GM19395 (cell line): ENCODE measurements at regions not wholly inside any gene's neighbourhood (a gene's known extent, or its start where the extent isn't known, plus 50 kb on each side); places are given as distances from the start of the nearest gene placed in this dataset.

Source experiments
- ATAC-seq: cut with Tn5 transposase; IDR thresholded peaks from one replicate; pipeline ENCODE4 v1.9.1; 2021; ENCODE audit warnings: mild to moderate bottlenecking, moderate library complexity; ENCODE audit not compliant: unreplicated experiment

DNA sequence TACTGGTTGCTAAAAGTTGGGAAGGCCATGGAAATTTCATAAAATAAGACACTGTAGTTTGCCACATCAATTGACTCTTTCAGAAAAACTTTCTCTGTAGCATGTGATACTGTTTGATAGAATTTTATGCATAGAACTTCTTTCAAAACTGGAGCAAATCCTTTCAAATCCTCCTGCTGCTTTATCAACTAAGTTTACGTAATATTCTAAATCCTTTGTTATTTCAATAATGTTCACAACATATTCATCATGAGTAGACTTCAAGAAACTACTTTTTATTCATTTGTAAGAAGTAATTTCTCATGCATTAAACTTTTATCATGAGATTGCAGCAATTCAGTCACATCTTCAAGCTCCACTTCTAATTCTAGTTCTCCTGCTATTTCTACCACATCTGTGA is 199.3 kb downstream of the PCDH18 start:
- no peak for ATAC-seq

DNA sequence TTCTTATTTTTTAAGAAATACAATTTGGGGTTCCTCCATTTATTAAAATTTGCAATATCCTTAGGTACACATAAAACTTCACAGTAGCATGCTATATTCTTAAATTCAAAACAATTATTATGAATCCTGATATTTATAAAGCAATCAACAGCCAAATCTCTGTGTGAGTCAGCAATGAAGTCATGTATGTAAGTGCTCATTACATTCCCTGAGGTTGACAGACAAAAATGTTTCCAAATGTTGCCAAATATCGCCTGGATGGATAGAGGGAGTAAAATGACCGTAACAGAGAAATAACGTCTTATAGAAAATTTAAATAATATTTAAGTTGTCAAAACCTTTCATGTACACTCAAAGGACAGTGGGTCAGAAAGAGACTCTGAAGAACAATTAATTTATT is 220.0 kb downstream of the PCDH18 start:
- ATAC-seq = no peak

DNA sequence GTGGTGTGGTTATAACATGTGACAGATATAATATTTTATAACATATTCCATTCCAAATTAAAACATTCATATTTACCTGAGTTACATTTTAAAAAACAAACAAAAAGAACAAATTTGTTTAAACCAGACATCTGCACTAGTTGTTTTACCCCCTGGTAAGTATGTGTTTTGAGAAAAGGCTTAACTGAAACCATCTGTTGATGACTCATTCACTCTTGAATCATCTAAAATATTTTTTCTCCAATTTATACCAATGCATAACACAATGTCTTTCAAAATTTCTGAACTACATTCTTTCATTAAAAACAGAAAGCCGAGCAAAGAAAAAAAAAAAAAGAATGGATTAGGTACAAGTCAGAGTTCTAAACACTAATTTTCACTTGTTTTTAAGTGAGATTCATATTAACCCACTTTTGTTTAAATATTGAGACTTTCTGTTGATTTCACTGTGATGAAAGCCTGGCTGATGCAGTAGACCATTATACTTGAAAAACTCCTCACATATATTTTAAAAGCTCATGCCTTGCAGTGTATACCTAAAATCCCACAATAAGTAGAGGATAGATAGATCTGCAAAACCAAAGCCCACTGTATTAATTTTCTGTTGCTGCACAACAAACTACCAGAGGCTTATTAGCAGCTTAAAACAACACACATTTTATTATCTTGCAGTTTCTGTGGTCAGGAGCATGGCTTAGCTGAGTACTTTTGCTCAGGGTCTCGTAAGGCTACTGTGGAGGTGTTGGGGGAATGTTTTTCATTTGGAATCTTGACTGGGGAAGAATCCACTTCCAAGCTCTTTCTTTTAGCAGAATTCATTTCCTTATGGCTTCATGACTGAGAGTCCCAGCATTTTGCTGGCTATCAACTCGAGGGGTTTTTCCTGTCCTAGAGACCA is 221.5 kb downstream of the PCDH18 start:
- no peak for ATAC-seq

DNA sequence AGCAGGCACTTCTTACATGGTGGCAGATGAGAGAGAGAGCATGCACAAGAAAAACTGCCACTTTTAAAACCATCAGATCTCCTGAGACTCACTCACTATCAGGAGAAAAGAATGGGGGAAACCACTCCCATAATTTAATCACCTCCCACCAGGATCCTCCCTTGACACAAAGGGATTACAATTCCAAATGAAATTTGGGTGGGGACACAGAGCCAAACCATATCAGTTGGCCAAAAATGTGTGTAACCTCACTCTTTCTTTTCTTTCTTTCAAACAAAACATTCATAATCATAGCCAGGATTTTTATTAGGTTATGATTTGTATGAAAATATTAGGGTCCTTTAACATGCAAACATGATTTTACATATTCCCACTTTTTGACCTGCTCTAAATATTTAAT is 222.1 kb downstream of the PCDH18 start:
- no peak for ATAC-seq

DNA sequence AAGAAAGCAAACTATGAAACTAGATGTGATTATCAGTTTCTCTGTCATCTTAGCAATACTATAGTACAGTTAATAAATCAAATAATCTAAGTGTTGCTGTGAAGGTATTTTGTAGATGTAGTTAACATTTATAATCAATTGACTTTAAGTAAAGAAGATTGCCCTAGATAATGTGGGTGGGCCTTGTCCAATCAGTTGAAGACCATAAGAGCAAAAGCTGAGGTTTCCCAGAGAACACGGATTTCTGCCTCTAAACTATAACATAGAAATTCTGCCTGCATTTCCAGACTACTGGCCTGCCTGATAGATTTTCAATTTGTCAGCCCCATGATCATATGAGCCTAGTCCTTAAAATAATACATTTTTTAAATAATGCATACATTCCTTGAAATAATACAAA is 222.9 kb downstream of the PCDH18 start:
- no peak for ATAC-seq

DNA sequence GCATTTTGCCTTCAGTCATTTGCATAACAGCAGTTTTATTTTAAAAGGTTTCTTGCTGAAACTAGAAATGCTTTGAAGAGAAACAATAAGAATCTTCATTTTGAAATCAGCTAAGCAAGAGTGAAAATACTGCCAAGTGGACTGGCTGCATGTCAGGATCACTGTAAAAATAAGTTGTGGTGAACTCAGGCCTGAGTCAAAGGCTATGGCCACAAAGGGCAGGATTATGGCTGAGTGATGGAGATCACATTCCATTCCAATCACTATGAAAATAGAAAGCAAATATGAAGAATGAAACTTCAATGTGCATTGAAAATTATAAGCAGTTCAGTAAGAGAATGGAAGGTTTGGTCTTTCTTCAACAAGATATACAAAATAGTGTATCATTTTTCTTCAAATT is 224.5 kb downstream of the PCDH18 start:
- no peak for ATAC-seq

DNA sequence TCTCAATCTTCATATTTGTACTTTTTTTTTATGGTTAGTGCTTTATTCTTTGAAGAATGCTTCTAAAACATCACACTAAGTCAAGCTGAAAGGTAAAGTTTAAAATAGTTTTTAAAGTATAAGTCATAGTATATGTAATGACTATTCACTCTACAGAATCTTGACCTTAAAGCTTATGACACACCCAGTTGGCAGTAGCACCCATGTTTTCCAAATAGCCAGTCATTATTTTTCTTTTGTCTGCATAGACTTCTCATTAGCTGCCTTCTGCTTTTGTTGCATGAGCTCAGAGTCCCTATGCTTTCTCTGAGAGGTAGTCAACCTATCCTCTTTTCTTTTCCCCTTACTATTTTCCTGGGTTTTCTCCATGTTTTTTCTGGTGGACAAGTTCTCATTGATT is 231.5 kb downstream of the PCDH18 start:
- no peak for ATAC-seq

DNA sequence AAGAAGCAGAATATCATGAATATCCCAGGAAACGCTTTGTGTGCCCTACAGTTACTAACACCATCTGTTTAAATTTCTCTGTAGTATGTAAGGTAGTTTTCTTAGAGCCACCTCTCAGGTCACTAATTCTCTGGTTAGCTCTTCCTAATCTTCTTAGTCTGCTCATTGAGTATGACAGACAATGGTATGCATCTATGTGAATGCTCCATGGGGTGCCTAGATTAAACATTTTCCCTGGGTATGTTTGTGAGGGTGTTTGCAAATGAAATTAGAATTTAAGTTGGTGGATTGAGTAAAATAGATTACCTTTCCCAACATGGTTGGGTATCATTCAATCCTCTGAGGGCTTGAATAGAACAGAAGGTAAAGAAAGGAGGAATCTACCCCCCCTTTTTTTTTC is 233.0 kb downstream of the PCDH18 start:
- ATAC-seq = no peak

DNA sequence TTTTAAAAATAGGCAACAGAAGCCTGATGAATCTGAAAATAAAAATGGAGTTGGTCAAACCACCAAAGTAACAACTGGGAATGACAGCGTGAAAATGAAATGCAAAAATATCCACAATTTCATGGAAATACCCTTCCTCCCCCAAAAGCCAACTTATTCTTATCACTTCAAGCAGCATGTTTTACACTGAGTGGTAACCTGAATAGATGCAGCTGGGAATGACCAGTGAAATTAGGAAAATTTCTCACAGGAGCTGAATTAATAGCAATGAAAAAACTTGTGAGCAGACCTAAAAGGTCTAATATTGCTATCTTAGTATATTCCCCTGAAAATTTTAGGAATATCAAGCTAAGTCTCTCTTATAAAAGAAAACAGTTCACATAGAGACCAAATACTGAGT is 239.0 kb downstream of the PCDH18 start:
- no peak for ATAC-seq

DNA sequence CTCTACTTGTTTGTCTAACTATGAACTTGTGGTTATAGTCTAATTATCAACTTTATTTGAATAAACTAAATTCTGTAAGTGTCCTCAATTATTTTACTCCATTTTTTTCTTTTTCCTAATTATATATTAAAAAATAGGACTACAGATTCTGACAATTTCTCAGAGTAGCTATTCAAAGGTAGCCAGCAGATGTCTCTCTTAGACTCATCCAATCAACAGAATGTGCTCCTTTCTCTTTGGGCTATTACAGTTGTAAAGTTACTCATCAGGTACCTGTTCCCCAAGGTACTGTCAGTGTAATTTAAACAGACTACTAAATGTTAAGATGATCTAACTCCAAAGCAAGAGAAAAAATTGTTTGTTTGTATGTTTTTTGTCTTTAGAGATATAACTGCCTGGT is 248.6 kb downstream of the PCDH18 start:
- ATAC-seq = no peak

DNA sequence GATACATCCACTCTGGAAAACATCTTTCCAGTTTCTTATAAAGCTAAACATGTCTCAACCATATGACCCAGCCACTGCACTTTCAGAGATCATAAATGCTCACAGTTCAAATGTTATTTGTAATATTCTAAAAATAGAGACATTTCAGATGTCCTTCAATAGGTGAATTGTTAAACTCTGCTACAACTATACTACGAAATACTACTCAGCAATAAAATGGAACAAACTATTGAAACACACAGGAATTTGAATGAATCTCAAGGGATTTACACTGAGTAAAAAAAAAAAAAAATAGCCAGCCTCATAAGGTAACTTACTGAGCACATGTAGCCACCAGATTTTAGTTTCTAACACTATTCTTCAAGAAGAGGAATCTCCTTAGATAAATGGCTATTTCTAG is 253.9 kb downstream of the PCDH18 start:
- no peak for ATAC-seq

DNA sequence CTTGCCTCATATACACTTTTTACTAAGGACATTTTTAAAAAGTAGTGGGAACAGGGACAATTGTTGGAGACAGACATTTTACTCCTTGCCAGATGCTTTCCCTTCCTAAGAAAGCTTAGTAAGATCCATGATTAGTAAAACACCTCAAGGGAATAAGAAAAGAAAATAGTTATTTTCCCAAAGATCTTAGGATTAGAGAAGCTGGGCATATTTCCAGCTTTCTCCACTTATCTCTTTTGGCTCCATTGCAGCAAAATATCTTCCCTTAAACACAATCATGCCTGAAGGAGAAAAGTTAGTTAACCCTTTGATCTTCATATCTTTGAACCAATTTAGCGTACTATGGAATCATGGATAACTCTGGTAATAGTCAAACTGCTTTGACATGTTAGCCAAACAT is 257.9 kb downstream of the PCDH18 start:
- ATAC-seq = no peak

DNA sequence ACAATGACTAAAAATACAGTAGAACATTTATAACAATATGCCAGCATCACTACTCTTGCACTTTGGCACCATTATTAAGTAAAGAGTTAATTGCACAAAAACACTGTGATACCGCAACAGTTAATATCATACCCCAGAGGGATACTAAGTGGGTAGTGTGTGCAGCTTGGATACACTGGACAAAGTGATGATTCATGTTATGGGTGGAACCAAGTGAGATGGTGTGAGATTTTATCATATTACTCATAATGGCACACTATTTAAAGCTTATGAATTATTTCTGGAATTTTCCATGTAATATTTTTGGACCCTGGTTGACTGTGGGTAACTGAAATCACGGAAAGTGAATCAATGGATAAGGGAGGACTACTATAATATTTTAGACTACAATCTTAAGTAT is 265.3 kb downstream of the PCDH18 start:
- ATAC-seq = no peak

DNA sequence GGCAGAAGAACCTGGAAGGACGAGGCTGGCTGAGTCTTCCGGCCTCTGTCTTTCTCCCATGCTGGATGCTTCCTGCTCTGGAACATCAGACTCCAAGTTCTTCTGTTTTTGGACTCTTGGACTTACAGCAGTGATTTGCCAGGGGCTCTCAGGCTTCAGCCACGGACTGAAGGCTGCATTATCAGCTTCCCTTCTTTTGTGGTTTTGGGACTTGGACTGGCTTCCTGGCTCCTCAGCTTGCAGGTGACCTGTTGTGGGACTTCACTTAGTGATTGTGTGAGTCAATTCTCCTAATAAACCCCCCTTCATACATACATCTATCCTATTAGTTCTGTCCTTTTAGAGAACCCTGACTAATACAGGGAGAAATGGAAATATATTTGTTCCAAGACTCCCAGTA is 265.8 kb downstream of the PCDH18 start:
- no peak for ATAC-seq

DNA sequence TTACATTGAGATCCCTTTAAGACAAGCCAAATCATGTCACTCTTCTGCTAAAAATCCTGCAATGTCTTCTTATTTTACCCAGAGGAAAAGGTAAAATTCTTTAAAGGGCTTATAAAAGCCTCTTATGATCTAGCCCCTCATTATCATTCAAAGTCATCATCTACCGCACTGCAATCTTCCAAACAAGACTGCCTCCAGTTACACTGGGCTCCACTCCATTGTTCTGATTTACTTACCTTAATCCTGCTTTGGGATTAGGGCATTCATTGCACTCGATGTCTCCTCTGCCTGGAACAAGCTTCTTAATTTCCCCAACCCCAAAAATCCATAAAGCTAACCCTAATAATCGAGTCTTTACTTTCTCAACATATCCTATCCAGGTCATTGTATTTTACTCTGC is 269.1 kb downstream of the PCDH18 start:
- no peak for ATAC-seq

DNA sequence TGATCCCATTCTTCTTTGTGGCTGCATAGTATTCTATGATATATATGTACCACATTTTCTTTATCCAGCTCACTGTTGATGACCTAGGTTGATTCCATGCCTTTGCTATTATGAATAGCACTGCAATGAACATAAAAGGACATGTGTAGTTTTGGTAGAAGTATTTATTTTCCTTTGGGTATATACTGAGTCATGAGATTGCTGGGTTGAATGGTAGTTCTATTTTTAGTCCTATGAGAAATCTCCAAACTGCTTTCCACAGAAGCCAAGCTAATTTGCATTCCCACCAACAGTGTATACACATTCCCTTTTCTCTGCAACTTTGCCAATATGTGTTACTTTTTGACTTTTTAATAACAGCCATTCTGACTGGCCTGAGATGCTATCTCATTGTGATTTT is 278.3 kb downstream of the PCDH18 start:
- no peak for ATAC-seq

DNA sequence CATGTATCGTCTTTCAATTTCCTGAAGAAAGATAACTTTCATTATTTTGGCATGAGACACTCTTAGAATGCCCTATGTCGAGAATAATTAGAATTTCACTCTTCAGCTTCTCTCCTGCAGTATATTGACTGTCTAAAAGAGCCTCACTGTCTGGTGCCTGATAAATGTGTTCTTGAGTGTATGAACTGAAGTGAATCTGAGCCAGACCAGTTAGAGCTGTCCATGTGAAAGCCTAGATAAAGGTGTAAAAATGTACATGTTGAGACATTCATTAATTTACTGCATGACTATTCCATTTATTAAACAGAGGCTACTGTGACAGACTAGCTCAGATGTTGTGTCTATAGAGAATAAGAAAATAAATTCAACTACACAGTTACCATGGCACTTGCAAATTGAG is 283.2 kb downstream of the PCDH18 start:
- no peak for ATAC-seq

DNA sequence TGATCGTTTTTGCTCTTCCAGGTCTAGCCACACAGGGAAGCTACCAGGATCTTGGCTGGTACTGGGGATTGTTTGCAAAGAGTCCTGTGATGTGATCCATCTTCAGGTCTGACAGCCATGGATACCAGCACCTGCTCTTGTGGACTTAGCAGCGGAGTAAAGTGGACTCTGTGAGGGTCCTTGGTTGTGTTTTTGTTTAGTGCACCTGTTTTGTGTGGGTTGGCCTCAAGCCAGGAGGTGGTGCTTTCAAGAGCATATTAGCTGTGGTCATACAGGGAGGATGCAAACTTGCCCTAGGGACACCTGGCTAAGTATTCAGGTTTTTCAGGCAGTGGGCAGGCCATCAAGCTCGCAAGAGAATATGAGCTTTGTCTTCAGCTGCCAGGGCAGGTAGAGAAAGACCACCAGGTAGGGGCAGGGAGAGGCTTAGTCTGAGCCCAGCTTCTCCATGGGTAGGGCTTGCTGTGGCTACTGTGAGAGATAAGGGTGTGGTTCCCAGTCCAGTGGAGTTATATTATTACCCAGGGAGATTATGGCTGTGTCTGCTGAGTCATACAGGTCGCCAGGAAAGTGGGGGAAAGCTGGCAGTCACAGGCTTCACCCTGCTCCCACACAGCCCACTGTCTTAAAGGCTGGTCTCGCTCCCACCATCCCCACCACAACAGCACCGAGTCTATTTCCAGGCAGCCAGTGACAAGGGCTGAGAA is 293.7 kb downstream of the PCDH18 start:
- ATAC-seq = no peak

DNA sequence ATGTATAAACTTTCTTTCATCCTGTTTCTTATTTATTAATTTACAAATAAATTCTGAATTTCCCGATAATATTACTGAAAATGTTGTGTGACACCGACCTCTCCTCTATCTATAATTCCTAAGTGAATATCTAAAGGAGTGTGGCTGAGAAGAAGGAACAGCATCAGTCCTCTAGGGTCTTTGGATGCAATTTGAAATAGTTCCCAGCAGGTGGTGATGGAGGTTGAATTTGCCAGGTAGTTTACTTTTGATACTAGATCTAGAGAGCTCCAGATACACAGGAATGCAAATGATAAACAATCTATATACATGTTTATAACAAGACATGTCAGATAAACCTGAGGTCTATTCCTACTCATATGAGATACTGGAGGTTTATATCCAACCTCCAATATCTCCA is 305.4 kb downstream of the PCDH18 start:
- no peak for ATAC-seq

DNA sequence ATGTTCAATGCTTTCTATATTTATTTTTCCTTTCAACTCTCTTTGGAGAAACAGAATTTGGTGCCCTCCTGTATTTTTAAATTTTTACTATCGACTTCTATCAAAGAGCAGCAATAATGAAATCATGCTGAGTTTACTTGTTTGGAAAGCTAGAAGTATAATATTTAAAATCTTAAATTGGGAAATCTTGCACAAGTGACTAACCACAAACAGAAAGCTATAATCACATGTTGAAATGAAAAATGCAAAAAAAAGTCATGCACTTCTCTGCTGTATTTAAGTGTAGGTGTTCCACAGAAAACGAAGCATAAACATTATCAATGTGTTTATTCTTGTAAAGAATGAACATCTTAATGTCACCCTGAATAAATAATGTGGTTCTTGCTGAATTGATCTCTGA is 306.1 kb downstream of the PCDH18 start:
- no peak for ATAC-seq

DNA sequence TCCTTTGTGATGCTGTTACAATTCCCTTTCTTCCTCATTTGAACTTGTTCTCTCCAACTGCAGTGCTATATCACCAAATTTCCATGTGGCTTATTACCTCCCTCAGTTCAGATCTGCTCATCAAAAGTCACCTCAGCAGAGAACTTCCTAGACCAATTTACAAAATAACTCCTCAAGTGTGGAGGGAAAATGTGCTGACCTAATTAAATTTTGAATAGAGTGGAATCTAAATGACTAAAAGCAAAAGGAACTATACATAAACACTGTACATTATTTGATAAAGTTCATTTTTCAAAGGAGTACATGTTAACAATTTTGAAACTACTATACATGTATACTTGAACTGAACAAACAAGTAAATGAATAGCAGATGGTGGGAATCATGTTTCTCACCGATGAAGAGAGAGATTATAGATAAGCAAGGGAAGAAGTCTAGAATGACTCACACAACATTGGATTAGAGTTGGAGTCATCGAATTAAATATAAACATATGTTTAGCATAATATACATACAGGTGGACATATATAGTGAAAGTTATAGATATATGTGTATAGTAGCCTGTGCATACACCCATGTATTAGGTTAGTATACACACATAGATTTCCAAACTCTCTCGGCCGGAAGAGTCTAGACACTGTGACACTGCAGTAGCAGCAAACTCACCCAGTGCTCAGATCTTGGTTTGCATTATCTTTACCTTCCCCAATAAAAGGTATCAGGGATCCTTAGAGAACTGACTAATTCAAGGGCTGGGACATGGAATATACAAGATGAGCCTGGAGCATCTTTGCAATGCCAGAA is 318.7 kb downstream of the PCDH18 start:
- ATAC-seq = no peak

DNA sequence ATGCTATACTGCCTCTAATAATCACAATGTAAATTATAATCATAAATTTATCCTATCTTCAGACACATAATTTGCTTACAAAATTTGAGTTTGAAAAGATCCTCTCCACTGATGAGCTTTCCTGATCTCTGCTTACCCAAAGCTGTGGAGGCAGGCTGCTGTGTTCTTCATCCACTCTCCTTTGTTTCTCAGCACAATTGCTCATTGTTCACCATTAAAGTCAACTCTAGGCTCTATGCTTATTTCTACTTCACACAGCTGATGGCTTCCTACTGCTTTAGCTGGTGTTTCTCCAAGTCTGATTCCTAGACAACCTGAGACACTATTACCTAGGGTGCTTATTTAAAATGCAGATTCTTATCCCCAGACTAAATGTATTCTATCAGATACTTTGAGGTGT is 319.7 kb downstream of the PCDH18 start:
- no peak for ATAC-seq
